ENCODE measurements at regions not wholly inside any gene's neighbourhood (a gene's known extent, or its start where the extent isn't known, plus 50 kb on each side); places are given as distances from the start of the nearest gene placed in this dataset.

DNA sequence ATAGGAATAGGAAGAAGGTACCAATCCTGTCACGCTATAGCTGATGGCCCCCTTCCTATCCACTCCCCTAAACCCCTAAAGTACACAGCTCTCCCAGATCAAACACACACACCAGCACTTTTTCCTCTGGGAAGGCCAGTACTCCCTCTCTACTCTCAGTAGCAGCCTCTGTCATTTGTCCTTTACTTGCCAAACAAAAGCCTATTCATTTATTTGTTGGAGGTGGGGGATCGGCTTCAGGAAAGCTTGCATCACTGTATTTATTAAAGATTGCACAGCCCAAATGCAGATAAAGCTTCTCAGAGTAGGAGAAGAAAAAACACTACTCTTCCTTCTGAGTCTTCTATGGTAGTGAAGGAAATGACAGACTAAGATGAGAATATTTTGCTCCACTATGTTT is 429.7 kb upstream of the RASGRP1 start:
- H3K27me3 ChIP-seq (replicated peaks in 1 of 7): no peaks in the 10 kb centered on the region
- no peak overlapping the region for H3K4me3 ChIP-seq
- TF ChIP-seq POLR2A (IDR thresholded peaks at IDR 0.05): no peak
- TF ChIP-seq, protein P1, sequence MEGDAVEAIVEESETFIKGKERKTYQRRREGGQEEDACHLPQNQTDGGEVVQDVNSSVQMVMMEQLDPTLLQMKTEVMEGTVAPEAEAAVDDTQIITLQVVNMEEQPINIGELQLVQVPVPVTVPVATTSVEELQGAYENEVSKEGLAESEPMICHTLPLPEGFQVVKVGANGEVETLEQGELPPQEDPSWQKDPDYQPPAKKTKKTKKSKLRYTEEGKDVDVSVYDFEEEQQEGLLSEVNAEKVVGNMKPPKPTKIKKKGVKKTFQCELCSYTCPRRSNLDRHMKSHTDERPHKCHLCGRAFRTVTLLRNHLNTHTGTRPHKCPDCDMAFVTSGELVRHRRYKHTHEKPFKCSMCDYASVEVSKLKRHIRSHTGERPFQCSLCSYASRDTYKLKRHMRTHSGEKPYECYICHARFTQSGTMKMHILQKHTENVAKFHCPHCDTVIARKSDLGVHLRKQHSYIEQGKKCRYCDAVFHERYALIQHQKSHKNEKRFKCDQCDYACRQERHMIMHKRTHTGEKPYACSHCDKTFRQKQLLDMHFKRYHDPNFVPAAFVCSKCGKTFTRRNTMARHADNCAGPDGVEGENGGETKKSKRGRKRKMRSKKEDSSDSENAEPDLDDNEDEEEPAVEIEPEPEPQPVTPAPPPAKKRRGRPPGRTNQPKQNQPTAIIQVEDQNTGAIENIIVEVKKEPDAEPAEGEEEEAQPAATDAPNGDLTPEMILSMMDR (IDR thresholded peaks at IDR 0.05 in 8 of 11, conservative IDR thresholded peaks at IDR 0.05 in 3 of 11): no peak
- no peak for TF ChIP-seq POLR2AphosphoS5 (IDR thresholded peaks at IDR 0.05)
- intact Hi-C loops (cut with DNase I; ENCODE audit: low total_unique reads): loop anchor here (5.0 kb wide), 1 partner anchor 177 kb away; no protein-coding TSS in a partner anchor
- no peaks in the 10 kb centered on the region for H3K9me3 ChIP-seq
- WGBS, 5 donors: 59 to 98% (median 86%) methylated on average over 2 of the region's 2 CpGs
- no peak for DNase-seq
- H3K27ac ChIP-seq: no peak overlapping the region
- no peaks in the 10 kb centered on the region for H3K36me3 ChIP-seq
- H3K4me1 ChIP-seq: no peaks in the 10 kb centered on the region

DNA sequence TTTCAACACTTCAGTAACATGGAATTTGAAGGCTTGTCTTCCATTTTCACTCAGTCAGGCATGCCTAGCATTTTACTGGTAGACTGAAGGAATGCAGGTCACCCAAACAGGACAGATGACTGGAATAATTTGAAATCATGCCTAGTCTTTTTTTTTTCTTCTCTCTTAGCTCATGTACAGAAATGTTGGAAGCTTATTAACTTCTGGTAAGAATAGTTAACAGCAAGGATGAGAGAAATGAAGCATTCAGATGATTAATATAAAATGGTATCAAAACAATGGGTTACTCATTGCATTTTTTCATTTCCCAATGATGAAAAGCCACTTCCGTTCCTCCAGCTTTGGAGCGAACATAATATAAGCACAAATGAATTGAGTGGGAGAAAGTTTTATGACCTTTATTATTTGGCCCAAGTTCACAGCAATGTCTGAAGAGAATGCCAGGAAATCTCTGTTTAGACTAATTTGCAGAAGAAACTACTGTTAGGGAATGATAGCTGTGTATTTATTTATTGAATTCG is 431.6 kb upstream of the RASGRP1 start:
- Histone ChIP-seq H3K4me1 (no peaks in the 10 kb centered on the region), H3K36me3 (no peaks in the 10 kb centered on the region), H3K4me3 (no peak overlapping the region), H3K27me3 (replicated peaks in 1 of 7) (no peaks in the 10 kb centered on the region), H3K9me3 (no peaks in the 10 kb centered on the region), H3K27ac (peak overlapping the region in 4 of 8 donors; percentile 24 to 58 (median 44))
- TF ChIP-seq POLR2AphosphoS5 (IDR thresholded peaks at IDR 0.05) (no peak), POLR2A (IDR thresholded peaks at IDR 0.05) (no peak)
- TF ChIP-seq, protein P1 (IDR thresholded peaks at IDR 0.05 in 8 of 11, conservative IDR thresholded peaks at IDR 0.05 in 3 of 11): no peak
- no peak for DNase-seq
- intact Hi-C loops (cut with DNase I; ENCODE audit: low total_unique reads): no loop called here
- WGBS, 5 donors: 46 to 67% (median 56%) methylated on average over 3 of the region's 3 CpGs

GRCh38 chr15:38997841-38998240 is 433.2 kb upstream of the RASGRP1 start:
- Histone ChIP-seq H3K4me1 (no peaks in the 10 kb centered on the region), H3K9me3 (peaks cover 0 to 3% (median 0%) of the 10 kb centered on the region in 8 donors), H3K27me3 (replicated peaks in 1 of 7) (no peaks in the 10 kb centered on the region), H3K27ac (no peak overlapping the region), H3K4me3 (no peak overlapping the region), H3K36me3 (no peaks in the 10 kb centered on the region)
- DNase-seq: no peak
- intact Hi-C loops (cut with DNase I; ENCODE audit: low total_unique reads): no loop called here
- WGBS, 5 donors: 75 to 90% (median 88%) methylated on average over 1 of the region's 1 CpG
- TF ChIP-seq POLR2AphosphoS5 (IDR thresholded peaks at IDR 0.05): no peak
- TF ChIP-seq POLR2A (IDR thresholded peaks at IDR 0.05): no peak
- TF ChIP-seq, protein P1 (IDR thresholded peaks at IDR 0.05 in 8 of 11, conservative IDR thresholded peaks at IDR 0.05 in 3 of 11): no peak

GRCh38 chr15:39000008-39000734 is 435.6 kb upstream of the RASGRP1 start:
- Histone ChIP-seq H3K9me3 (peaks cover 0 to 14% (median 0%) of the 10 kb centered on the region in 8 donors), H3K4me1 (no peaks in the 10 kb centered on the region), H3K36me3 (no peaks in the 10 kb centered on the region), H3K27me3 (replicated peaks in 1 of 7) (no peaks in the 10 kb centered on the region), H3K27ac (no peak overlapping the region), H3K4me3 (no peak overlapping the region)
- DNase-seq: no peak
- TF ChIP-seq, protein P1 (IDR thresholded peaks at IDR 0.05 in 8 of 11, conservative IDR thresholded peaks at IDR 0.05 in 3 of 11): no peak
- intact Hi-C loops (cut with DNase I; ENCODE audit: low total_unique reads): no loop called here
- WGBS, 5 donors: 90 to 94% (median 90%) methylated on average over 6 to 10 of the region's 10 CpGs

Data from spleen (tissue), 11 donors.